ENCODE measurements at regions not wholly inside any gene's neighbourhood (a gene's known extent, or its start where the extent isn't known, plus 50 kb on each side); places are given as distances from the start of the nearest gene placed in this dataset.

GRCh38 chr12:88291498-88292131 lies 149.5 kb downstream of the TMTC3 start:
- Mint-ChIP-seq H3K4me3 (no peak overlapping the region), H3K36me3 (no peaks in the 10 kb centered on the region), H3K9me3 (peaks cover 9% of the 10 kb centered on the region), H3K27ac (no peak overlapping the region), H3K4me1 (ENCODE audit: unreplicated experiment) (no peaks in the 10 kb centered on the region), H3K27me3 (no peaks in the 10 kb centered on the region)
- DNase-seq (ENCODE audit: extremely low spot score, unreplicated experiment), result no peak
- TF ChIP-seq, protein P1, sequence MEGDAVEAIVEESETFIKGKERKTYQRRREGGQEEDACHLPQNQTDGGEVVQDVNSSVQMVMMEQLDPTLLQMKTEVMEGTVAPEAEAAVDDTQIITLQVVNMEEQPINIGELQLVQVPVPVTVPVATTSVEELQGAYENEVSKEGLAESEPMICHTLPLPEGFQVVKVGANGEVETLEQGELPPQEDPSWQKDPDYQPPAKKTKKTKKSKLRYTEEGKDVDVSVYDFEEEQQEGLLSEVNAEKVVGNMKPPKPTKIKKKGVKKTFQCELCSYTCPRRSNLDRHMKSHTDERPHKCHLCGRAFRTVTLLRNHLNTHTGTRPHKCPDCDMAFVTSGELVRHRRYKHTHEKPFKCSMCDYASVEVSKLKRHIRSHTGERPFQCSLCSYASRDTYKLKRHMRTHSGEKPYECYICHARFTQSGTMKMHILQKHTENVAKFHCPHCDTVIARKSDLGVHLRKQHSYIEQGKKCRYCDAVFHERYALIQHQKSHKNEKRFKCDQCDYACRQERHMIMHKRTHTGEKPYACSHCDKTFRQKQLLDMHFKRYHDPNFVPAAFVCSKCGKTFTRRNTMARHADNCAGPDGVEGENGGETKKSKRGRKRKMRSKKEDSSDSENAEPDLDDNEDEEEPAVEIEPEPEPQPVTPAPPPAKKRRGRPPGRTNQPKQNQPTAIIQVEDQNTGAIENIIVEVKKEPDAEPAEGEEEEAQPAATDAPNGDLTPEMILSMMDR (conservative IDR thresholded peaks at IDR 0.05), result no peak

DNA sequence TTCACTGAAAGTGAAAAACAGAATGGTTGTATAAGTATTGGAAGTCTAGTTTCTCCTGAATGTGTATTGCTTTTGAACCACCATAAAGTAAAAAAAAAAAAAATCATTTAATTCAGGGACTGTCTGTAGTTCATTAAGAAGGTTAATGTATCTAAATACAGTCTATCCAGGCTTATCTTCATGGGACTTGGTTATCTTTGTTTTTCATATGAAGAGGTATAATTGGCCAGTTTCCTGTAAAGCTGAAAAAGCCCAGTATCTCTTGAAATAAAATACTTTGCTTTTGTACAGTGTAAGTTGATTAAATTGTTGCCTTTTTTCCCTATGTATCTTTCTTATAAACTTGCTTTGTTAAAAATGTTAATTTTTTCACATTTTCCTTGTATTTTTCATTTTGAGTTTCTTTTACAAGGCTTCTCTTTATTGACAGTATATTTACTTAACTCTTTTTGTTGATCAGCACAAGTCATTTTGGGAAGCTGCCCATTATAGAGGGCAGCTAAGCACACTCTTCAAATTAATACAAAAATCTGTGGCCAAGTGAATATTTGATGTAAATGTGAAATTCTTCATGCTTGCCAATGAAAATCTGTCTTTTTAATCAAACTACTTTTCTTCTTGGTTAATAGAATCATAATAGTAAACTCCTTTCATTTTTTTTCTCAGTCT lies 156.0 kb downstream of the TMTC3 start:
- TF ChIP-seq, protein P1 (conservative IDR thresholded peaks at IDR 0.05), result no peak
- Mint-ChIP-seq H3K36me3 (no peaks in the 10 kb centered on the region), H3K4me3 (peak overlapping the region; percentile 12), H3K27ac (peak overlapping the region; percentile 65), H3K9me3 (peaks cover 9% of the 10 kb centered on the region), H3K27me3 (no peaks in the 10 kb centered on the region), H3K4me1 (ENCODE audit: unreplicated experiment) (peaks cover 22% of the 10 kb centered on the region)
- DNase-seq (ENCODE audit: extremely low spot score, unreplicated experiment), result no peak

DNA sequence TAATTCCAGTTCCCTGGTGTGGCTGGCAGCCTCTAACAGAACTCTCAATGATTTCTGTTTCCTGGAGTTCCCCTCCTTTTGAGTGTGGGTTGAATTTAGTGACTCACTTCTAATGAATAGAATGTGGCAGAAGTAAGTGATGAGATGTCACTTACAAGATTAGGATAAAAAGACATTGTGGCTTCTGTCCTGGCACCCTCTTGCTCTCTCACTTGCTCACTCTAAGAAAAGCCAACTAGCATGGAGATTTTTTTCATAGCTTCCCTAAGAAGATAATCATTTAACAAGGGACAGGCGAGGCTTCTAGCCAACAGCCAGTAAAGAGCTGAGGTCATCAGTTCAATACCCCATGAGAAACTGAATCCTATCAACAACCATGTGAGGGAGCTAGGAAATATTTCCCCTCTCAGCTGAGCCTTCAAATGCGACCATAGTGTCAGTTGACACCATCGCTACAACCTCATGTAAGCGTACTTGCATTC lies 156.7 kb downstream of the TMTC3 start:
- Mint-ChIP-seq H3K4me3 (peak overlapping the region; percentile 12), H3K36me3 (no peaks in the 10 kb centered on the region), H3K9me3 (peaks cover 9% of the 10 kb centered on the region), H3K27ac (peak overlapping the region; percentile 65), H3K4me1 (ENCODE audit: unreplicated experiment) (peaks cover 22% of the 10 kb centered on the region), H3K27me3 (no peaks in the 10 kb centered on the region)
- TF ChIP-seq, protein P1 (conservative IDR thresholded peaks at IDR 0.05), result no peak
- no peak for DNase-seq (ENCODE audit: extremely low spot score, unreplicated experiment)

GRCh38 chr12:88299567-88300101 lies 157.5 kb downstream of the TMTC3 start:
- no peaks in the 10 kb centered on the region for H3K27me3 Mint-ChIP-seq

DNA sequence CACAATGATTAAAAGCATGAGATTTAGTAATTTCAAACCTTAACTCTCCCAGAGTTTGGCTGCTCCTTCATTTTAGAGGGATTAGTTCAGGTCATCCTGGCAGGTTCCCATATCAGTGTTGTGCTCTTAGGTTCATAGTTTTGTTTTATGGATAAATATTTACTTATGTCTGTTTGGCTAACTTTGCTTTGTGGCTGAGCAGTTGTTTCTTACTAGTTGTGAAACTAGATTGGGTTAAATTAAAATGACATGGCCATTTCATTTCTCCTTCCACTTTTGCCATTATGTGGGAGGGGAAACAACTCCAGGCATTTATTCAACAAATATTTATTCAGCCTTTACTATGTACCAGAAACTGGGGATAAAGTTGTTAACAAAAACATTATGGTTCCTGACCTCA lies 158.8 kb downstream of the TMTC3 start:
- H3K27ac Mint-ChIP-seq, result no peak overlapping the region
- no peaks in the 10 kb centered on the region for H3K27me3 Mint-ChIP-seq
- peaks cover 29% of the 10 kb centered on the region for H3K4me1 Mint-ChIP-seq (ENCODE audit: unreplicated experiment)
- TF ChIP-seq, protein P1 (conservative IDR thresholded peaks at IDR 0.05), result no peak
- no peak for DNase-seq (ENCODE audit: extremely low spot score, unreplicated experiment)
- no peaks in the 10 kb centered on the region for H3K9me3 Mint-ChIP-seq
- no peaks in the 10 kb centered on the region for H3K36me3 Mint-ChIP-seq
- H3K4me3 Mint-ChIP-seq, result no peak overlapping the region

More at GRCh38 chr12:88299567-88300101, 157.5 kb downstream of the TMTC3 start:
- peaks cover 22% of the 10 kb centered on the region for H3K4me1 Mint-ChIP-seq (ENCODE audit: unreplicated experiment)
- peaks cover 8% of the 10 kb centered on the region for H3K9me3 Mint-ChIP-seq
- TF ChIP-seq, protein P1 (conservative IDR thresholded peaks at IDR 0.05), result no peak
- no peaks in the 10 kb centered on the region for H3K36me3 Mint-ChIP-seq
- no peak for DNase-seq (ENCODE audit: extremely low spot score, unreplicated experiment)
- H3K27ac Mint-ChIP-seq, result peak overlapping the region; percentile 8
- H3K4me3 Mint-ChIP-seq, result no peak overlapping the region
